ENCODE measurements at regions not wholly inside any gene's neighbourhood (a gene's known extent, or its start where the extent isn't known, plus 50 kb on each side); places are given as distances from the start of the nearest gene placed in this dataset.

- DNase-seq: no peak
These were observed 79.4 kb upstream of the TBX20 start for GRCh38 chr7:35333265-35333664.

DNA sequence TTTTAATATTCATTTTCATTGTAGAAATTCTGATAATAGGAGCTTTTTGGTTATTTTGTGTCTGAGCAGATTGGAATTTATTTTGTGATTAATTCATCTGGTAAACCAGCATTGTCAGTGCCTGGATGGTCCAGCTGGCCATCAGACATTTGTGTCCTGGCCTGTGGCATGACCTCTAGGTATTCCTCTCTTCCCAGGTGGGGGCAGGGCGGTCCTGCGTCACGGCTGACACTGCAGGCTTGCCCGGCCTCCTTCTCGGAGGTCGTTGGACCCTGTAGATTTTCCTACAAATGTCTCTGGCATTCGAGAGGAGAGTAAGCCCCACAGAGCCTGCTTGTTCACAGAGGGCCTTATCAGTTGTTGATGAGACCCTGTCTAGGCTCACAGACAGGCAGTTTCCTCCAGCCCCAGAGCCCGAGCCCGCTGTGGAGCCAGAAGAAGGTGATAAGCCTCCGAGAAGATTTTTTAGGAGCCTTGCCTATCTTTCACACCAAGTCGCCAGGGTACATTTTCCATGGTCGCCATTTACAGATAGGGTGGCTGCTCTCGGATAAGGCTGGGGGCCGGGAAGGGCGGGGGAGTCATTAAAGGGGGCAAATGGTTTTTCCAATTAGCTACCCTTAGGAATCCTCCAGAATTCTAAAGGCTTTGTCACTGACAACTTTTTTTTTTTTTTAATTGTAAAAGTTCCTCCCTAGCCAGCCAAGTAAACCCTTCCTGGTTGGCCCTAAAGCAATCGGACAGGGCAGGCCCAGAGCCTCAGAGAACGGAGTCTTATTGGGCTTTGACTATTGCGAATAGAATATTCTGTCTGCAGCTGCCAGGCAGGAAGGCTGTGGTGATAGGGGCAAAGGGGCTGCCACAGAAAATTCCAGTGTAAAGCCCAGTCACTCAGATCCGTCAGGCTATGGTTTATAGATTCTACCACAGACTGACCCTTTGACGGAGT lies 78.1 kb upstream of the TBX20 start:
- no peak for DNase-seq

- no peak for DNase-seq
These were observed 75.1 kb upstream of the TBX20 start for GRCh38 chr7:35329026-35329425.

GRCh38 chr7:35319606-35320005 lies 65.7 kb upstream of the TBX20 start:
- DNase-seq: no peak

DNA sequence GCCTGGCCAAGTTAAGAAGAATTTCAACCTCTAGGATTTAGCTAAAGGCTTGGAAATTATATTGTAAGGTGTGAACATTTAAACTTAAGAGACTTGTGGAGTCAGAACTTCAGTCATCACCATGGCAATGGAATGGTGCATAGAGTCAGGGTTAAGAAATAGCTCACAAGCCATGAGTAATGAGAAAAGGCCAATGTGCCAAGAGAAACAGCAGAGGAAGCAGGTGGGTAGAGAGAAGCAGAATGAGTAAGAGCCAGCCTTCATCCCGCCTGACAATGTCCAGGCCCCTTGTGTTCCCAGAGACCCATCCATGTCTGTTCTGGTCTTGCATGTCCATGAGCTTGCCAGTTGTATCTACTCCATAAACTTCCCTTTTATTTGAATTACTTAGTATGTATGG lies 62.6 kb upstream of the TBX20 start:
- no peak for DNase-seq

DNA sequence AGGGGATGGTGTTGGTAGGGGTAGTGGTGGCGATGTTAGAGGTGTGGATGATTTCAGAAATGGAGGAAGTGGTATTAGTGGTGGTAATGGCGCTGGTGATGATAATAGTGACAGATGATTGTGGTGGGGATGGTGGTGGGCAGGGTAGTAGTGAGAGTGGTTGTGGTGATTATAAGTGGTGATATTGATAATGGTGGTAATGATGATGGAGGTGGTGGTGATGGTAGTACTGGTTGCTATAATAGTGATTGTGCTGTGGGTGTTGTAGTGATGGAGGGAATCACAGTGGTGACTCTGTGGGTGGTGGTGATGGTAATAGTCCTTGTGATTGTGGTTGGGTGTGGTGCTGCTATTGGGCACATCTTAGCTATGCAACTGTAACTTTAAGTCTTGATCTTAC lies 61.6 kb upstream of the TBX20 start:
- DNase-seq: no peak

DNA sequence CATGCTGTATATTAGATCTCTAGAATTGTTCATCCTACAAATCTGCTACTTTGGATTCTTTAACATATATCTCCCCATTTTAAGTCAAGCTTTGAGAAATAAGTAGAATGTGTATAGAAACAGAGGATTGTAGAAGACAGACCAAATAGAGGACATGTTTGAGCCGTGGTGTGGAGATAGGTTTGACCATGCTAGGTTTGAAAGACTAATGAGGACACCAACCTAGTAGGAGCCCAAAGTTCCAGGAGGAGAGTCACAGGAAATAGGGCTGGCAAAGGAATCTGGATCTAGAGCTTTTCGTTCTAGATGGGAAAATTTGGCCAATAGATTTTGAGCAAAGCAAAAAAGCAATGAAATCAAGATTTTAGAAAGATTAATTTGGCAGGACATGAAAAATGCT lies 60.5 kb upstream of the TBX20 start:
- DNase-seq: no peak

DNA sequence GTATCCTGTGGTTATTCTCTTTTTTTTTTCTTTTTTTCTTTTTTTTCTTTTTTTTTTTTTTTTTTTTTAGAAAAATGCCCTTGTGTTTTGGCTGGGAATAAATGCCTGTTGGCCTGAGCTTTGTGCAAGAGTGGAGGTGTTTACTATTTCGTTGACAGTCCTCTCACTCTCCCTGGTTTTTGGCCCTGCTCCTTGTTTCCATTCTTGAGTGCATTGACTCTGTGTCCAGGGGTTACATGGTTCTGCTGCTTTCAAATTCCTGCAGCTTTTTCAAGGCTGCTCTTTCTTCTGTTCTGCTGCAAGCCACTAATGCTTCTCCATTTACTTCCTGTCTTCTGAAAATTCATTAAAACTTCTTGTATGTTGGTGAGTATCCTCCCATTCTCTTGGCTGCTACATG lies 59.7 kb upstream of the TBX20 start:
- DNase-seq: no peak
